H1 (cell line): ENCODE measurements at regions not wholly inside any gene's neighbourhood (a gene's known extent, or its start where the extent isn't known, plus 50 kb on each side); places are given as distances from the start of the nearest gene placed in this dataset.

Experiments used
- CTCF ChIA-PET: fragments of 300-600 bp; sonication (Branson Sonifier 250); formaldehyde crosslinking; loops from one replicate; lab custom pipeline; 2021; ENCODE audit not compliant: partially characterized antibody; lab: Charles Lee
- POLR2A ChIA-PET: fragments of 300-600 bp; sonication (Branson Sonifier 250); formaldehyde crosslinking; loops from one replicate; lab custom pipeline; 2021; ENCODE audit warnings: inconsistent platforms; ENCODE audit not compliant: partially characterized antibody; lab: Charles Lee
- DNase-seq, 2 experiments: peaks; one replicate each; pipeline versions ENCODE4 v3.0.0 to v3.0.0-alpha.2; 2010 to 2022; ENCODE audit warnings: low spot score in 2 of 2, low read depth in 1 of 2, mixed read lengths in 1 of 2
- FAIRE-seq: peaks from 2 replicates; lab custom pipeline; 2011; peaks lifted over from hg19 to GRCh38; lab: Jason Lieb, UNC
- H2AFZ ChIP-seq: 2 replicates; pipeline ENCODE4 v1.8.1; 2012; ENCODE audit warnings: low read length, inconsistent platforms
- H2AK5ac ChIP-seq: 2 replicates; pipeline ENCODE4 v1.6.1; 2013; ENCODE audit warnings: low read depth, low read length
- H2BK120ac ChIP-seq: replicated peaks from 2 replicates; pipeline ENCODE3; 2013; ENCODE audit warnings: low read depth, low read length, inconsistent platforms
- H2BK12ac ChIP-seq: 2 replicates; pipeline ENCODE4 v1.6.1; 2013; ENCODE audit warnings: low read depth, low read length
- H2BK15ac ChIP-seq: 2 replicates; pipeline ENCODE4 v1.6.1; 2013; ENCODE audit warnings: low read length
- H2BK20ac ChIP-seq: 2 replicates; pipeline ENCODE4 v1.6.1; 2013; ENCODE audit warnings: low read length
- H2BK5ac ChIP-seq: 2 replicates; pipeline ENCODE4 v1.6.1; 2013; ENCODE audit warnings: low read depth, low read length
- H3K14ac ChIP-seq: 2 replicates; pipeline ENCODE4 v1.6.1; 2013; ENCODE audit warnings: inconsistent platforms; ENCODE audit not compliant: insufficient read length
- H3K18ac ChIP-seq: 2 replicates; pipeline ENCODE4 v1.6.1; 2013; ENCODE audit warnings: low read length; ENCODE audit errors: extremely low read depth
- H3K23ac ChIP-seq: 2 replicates; pipeline ENCODE4 v1.6.1; 2013; ENCODE audit warnings: inconsistent platforms; ENCODE audit not compliant: insufficient read length
- H3K23me2 ChIP-seq: 2 replicates; pipeline ENCODE4 v1.6.1; 2013; ENCODE audit warnings: low read depth, low read length
- H3K27ac ChIP-seq: 2 replicates; pipeline ENCODE4 v1.6.1; 2011; ENCODE audit warnings: low read depth, low read length, inconsistent platforms
- H3K27me3 ChIP-seq, 4 experiments: replicated peaks in 1 of 4; 1 replicate in 1 of 4; 2 replicates in 3 of 4; pipeline versions ENCODE4 v1.6.1 to v1.8.1; 2011 to 2013; ENCODE audit warnings: low read length in 3 of 4, mild to moderate bottlenecking in 3 of 4, inconsistent platforms in 2 of 4, mixed read lengths in 2 of 4, moderate library complexity in 1 of 4; ENCODE audit not compliant: control insufficient read depth in 3 of 4, insufficient read depth in 3 of 4; ENCODE audit errors: extremely low read depth in 1 of 4
- H3K36me3 ChIP-seq, 4 experiments: 2 replicates each; pipeline versions ENCODE4 v1.6.1 to v1.8.1; 2011 to 2013; ENCODE audit warnings: mild to moderate bottlenecking in 4 of 4, low read length in 3 of 4, moderate library complexity in 2 of 4, control low read depth in 1 of 4, inconsistent platforms in 1 of 4; ENCODE audit not compliant: insufficient read depth in 4 of 4, control insufficient read depth in 2 of 4
- H3K4ac ChIP-seq: replicated peaks from 2 replicates; pipeline ENCODE3; 2013; ENCODE audit warnings: low read length, low read depth, mixed read lengths, inconsistent platforms; ENCODE audit not compliant: insufficient read length
- H3K4me1 ChIP-seq, 4 experiments: replicated peaks in 1 of 4; 1 replicate in 1 of 4; 2 replicates in 3 of 4; pipeline versions ENCODE4 v1.6.1 to v1.8.1; 2011 to 2013; ENCODE audit warnings: low read length in 3 of 4, inconsistent platforms in 2 of 4, mixed read lengths in 1 of 4; ENCODE audit not compliant: insufficient read depth in 4 of 4, control insufficient read depth in 3 of 4
- H3K4me2 ChIP-seq, 2 experiments: 2 replicates each; pipeline versions ENCODE4 v1.6.1 to v1.8.1; 2011 to 2013; ENCODE audit warnings: low read depth in 2 of 2, low read length in 2 of 2, control low read depth in 1 of 2, inconsistent platforms in 1 of 2, mild to moderate bottlenecking in 1 of 2; ENCODE audit not compliant: insufficient read depth in 1 of 2
- H3K4me3 ChIP-seq, 4 experiments: fragments of 200-600, 300-600 bp in 1 of 4; sonication (generic), shearing (Covaris generic), sonication (Bioruptor Twin) in 1 of 4; 2 replicates each; pipeline versions ENCODE4 v1.5.1 to v1.8.1; 2011 to 2016; ENCODE audit warnings: low read length in 4 of 4, low read depth in 3 of 4, control low read depth in 2 of 4, inconsistent platforms in 2 of 4, mild to moderate bottlenecking in 2 of 4, mixed read lengths in 1 of 4, moderate library complexity in 1 of 4; ENCODE audit not compliant: insufficient read depth in 2 of 4; ENCODE audit errors: extremely low read depth in 1 of 4
- H3K56ac ChIP-seq: replicated peaks from 2 replicates; pipeline ENCODE3; 2013; ENCODE audit warnings: low read depth, mild to moderate bottlenecking, mixed read lengths, low read length, inconsistent platforms; ENCODE audit not compliant: insufficient read length
- H3K79me1 ChIP-seq: 2 replicates; pipeline ENCODE4 v1.6.1; 2013; ENCODE audit warnings: low read depth, low read length, control low read depth
- H3K79me2 ChIP-seq, 2 experiments: 2 replicates each; pipeline versions ENCODE4 v1.6.1 to v1.8.1; 2012 to 2013; ENCODE audit warnings: low read length in 2 of 2, mild to moderate bottlenecking in 2 of 2, inconsistent platforms in 1 of 2; ENCODE audit not compliant: insufficient read depth in 2 of 2, control insufficient read depth in 1 of 2
- H3K9ac ChIP-seq, 4 experiments: replicated peaks in 1 of 4; 1 replicate in 1 of 4; 2 replicates in 3 of 4; pipeline versions ENCODE4 v1.6.1 to v1.8.1; 2011 to 2013; ENCODE audit warnings: low read depth in 3 of 4, low read length in 3 of 4, control low read depth in 2 of 4, mild to moderate bottlenecking in 2 of 4, moderate library complexity in 2 of 4, inconsistent platforms in 1 of 4; ENCODE audit errors: extremely low read depth in 1 of 4
- H3K9me3 ChIP-seq, 2 experiments: 2 replicates each; pipeline versions ENCODE4 v1.6.1 to v1.8.1; 2012 to 2013; ENCODE audit warnings: mild to moderate bottlenecking in 2 of 2, moderate library complexity in 2 of 2, control low read depth in 1 of 2, inconsistent platforms in 1 of 2, low read depth in 1 of 2, low read length in 1 of 2, mixed read lengths in 1 of 2; ENCODE audit not compliant: insufficient read depth in 2 of 2
- H4K20me1 ChIP-seq, 2 experiments: replicated peaks in 1 of 2; 2 replicates each; pipeline versions ENCODE3 to v1.8.1; 2011 to 2013; ENCODE audit warnings: inconsistent platforms in 2 of 2, low read length in 2 of 2, mild to moderate bottlenecking in 1 of 2; ENCODE audit not compliant: insufficient read depth in 2 of 2, control insufficient read depth in 1 of 2
- H4K5ac ChIP-seq: 2 replicates; pipeline ENCODE4 v1.6.1; 2013; ENCODE audit warnings: low read length, low read depth, mixed read lengths, inconsistent platforms; ENCODE audit not compliant: insufficient read length
- H4K8ac ChIP-seq: 2 replicates; pipeline ENCODE4 v1.8.0; 2013; ENCODE audit warnings: mild to moderate bottlenecking, moderate library complexity, low read length, inconsistent platforms; ENCODE audit not compliant: insufficient read depth; ENCODE audit errors: extremely low read depth
- H4K91ac ChIP-seq: replicated peaks from 2 replicates; pipeline ENCODE3; 2013; ENCODE audit warnings: low read length, mixed read lengths, inconsistent platforms; ENCODE audit not compliant: insufficient read length
- FOSL1 ChIP-seq: IDR thresholded peaks from 2 replicates; pipeline ENCODE4 v1.6.1; 2011; ENCODE audit warnings: mild to moderate bottlenecking, low read depth, low read length, moderate library complexity; ENCODE audit not compliant: insufficient read depth
- HDAC2 ChIP-seq, 2 experiments: fragments of 300-600 bp in 1 of 2; sonication (generic) in 1 of 2; IDR thresholded peaks; 2 replicates each; pipeline ENCODE4 v1.6.1; 2011 to 2012; ENCODE audit warnings: low read depth in 2 of 2, low read length in 2 of 2, mild to moderate bottlenecking in 2 of 2, moderate library complexity in 2 of 2, borderline replicate concordance in 1 of 2, inconsistent platforms in 1 of 2
- SIRT6 ChIP-seq: IDR thresholded peaks from one replicate; pipeline ENCODE4 v1.7.1; 2012; ENCODE audit warnings: low read length, inconsistent platforms
- SIX5 ChIP-seq: IDR thresholded peaks from 2 replicates; pipeline ENCODE4 v1.6.1; 2011; ENCODE audit warnings: mild to moderate bottlenecking, low read depth, low read length
- SP2 ChIP-seq: IDR thresholded peaks from 2 replicates; pipeline ENCODE4 v1.6.1; 2012; ENCODE audit warnings: mild to moderate bottlenecking, low read length, inconsistent platforms
- SUZ12 ChIP-seq: fragments of 200-600 bp; sonication (generic); IDR thresholded peaks from 2 replicates; pipeline ENCODE4 v1.6.1; 2012; ENCODE audit warnings: mild to moderate bottlenecking, inconsistent platforms, low read length, moderate library complexity, mixed read lengths
- WGBS, 2 experiments: shearing (Covaris generic) in 1 of 2; methylation state at CpG; one replicate each; pipeline versions ENCODE4 v1.1.6 to v1.1.7; 2013 to 2015; ENCODE audit warnings: low lambda C conversion rate in 2 of 2, mixed read lengths in 2 of 2, inconsistent platforms in 1 of 2, low coverage in 1 of 2, missing lambda C conversion rate in 1 of 2; ENCODE audit not compliant: insufficient replicate concordance in 2 of 2, insufficient coverage in 1 of 2, insufficient read length in 1 of 2; ENCODE audit errors: extremely low coverage in 1 of 2, missing lambda C conversion rate in 1 of 2; 5-methylcytosine and 5-hydroxymethylcytosine counted together
- TF ChIP-seq, protein P1 (sequence below): IDR thresholded peaks from 2 replicates; pipeline ENCODE4 v1.6.1; 2011; ENCODE audit warnings: low read length, improper control_type of control experiment

DNA sequence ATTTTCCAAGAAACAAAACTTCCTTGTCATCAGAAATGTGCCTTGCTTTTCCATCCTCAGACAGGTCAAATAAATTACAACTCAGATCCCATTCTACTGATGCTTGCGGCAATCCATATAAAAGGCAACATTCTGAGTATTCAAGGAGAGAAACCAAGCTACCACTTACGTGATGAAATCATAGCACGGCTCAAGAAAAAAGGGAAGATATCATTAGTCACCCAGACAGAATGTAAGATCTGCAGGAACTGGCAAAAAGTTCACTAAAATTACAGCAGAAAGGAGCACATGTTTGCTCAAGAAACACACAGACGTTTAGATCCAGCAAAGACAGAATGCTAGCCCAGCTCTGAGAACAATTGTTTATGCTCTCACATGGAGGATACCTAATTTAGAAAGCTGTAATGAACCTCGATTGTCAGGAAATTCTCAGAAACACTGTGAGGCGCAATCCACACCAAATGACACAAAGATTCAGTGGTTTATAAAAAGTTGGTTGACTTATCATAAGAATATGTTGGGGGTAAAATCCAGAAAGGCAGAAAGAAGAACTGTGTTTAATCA, 304.2 kb downstream of the ADGRG6 start:
- Histone ChIP-seq H3K79me2 (no peaks in the 10 kb centered on the region), H3K79me1 (no peaks in the 10 kb centered on the region), H2AK5ac (no peak overlapping the region), H3K9ac (no peak overlapping the region), H2BK120ac (no peak overlapping the region), H3K56ac (no peak overlapping the region), H2AFZ (peak overlapping the region; percentile 88; the same call in 1 of the 2 replicates), H2BK15ac (no peak overlapping the region), H3K4me3 (no peak overlapping the region), H4K8ac (no peak overlapping the region), H3K4me2 (no peak overlapping the region), H3K14ac (no peak overlapping the region), H3K27me3 (no peaks in the 10 kb centered on the region), H3K23ac (no peak overlapping the region), H3K4ac (no peak overlapping the region), H4K20me1 (no peaks in the 10 kb centered on the region), H3K18ac (no peak overlapping the region), H2BK12ac (no peak overlapping the region), H3K9me3 (0 out of 4 replicates have a peak, but pooled peaks cover 0 to 4% of the 10 kb centered on the region in 2 experiments), H3K36me3 (no peaks in the 10 kb centered on the region), H4K5ac (no peak overlapping the region), H2BK5ac (no peak overlapping the region), H3K4me1 (no peaks in the 10 kb centered on the region), H4K91ac (no peak overlapping the region), H2BK20ac (no peak overlapping the region), H3K27ac (no peak overlapping the region), H3K23me2 (no peaks in the 10 kb centered on the region)
- 86% methylated on average over 6 of the region's 6 CpGs; no CpG with 5 or more reads in 1 of the 2 experiments for WGBS, 2 experiments
- FAIRE-seq (no peak), DNase-seq (no peak)
- CTCF ChIA-PET = no interaction called here
- TF ChIP-seq, protein P1, sequence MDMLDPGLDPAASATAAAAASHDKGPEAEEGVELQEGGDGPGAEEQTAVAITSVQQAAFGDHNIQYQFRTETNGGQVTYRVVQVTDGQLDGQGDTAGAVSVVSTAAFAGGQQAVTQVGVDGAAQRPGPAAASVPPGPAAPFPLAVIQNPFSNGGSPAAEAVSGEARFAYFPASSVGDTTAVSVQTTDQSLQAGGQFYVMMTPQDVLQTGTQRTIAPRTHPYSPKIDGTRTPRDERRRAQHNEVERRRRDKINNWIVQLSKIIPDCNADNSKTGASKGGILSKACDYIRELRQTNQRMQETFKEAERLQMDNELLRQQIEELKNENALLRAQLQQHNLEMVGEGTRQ = no peak
- TF ChIP-seq FOSL1 (no peak), SUZ12 (no peak), SIRT6 (no peak), HDAC2 (IDR thresholded peaks at IDR 0.05; ENCODE audit: borderline replicate concordance in 1 of 2, low read depth in 2 of 2, low read length in 2 of 2) (no peak), SIX5 (no peak), SP2 (no peak)
- POLR2A ChIA-PET = no interaction called here
